ENCODE measurements at regions not wholly inside any gene's neighbourhood (a gene's known extent, or its start where the extent isn't known, plus 50 kb on each side); places are given as distances from the start of the nearest gene placed in this dataset.

DNA sequence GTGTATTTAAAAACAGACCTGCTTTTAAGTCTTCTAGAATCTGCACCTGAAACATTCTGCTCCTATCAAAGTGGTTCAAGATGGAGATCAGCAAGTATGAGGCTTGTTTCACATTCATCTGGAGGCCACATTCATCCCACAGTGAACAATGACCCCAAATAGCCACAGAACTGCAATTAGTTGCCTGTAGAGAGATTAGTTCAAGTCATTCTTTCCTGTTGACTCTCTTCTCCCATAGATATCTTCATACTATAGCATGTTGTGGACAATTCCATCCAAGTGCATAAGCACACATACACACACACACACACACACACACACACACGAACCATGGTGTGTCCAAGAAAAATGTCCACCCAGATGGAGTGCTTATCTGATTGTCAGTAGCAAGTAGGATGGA is 101.7 kb upstream of the FGGY start:
- Histone ChIP-seq H3K27ac (no peak overlapping the region), H3K4me3 (no peak overlapping the region), H3K27me3 (no peaks in the 10 kb centered on the region), H3K9me3 (no peaks in the 10 kb centered on the region), H3K4me1 (ENCODE audit: insufficient read depth) (no peaks in the 10 kb centered on the region), H3K36me3 (no peaks in the 10 kb centered on the region)
- no peak for DNase-seq
- intact Hi-C loops (cut with DNase I) = no loop called here
- 76 to 96% (median 86%) methylated on average over 1 of the region's 1 CpG for WGBS, 3 donors
- no peak for TF ChIP-seq POLR2A (IDR thresholded peaks at IDR 0.05)
- no peak for TF ChIP-seq EP300 (IDR thresholded peaks at IDR 0.05)

DNA sequence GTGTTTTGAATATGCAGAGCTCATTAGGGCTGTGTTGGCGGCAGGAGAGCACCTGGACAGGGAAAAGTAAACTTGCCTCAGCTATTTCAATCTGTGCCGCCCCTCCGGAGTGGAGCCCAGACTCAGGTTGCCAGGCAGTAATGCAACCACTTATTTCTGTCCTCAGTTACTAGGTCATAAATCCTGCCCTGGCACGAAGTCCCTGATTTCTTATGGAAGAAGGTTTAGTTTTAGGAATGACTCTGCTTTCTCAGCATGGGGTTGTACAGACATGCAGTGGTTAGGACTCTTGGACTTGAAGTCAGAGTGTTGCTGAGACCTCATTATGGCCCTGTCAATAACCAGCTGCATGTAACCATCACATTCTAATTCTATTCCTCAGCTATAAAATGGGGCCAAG is 98.3 kb upstream of the FGGY start:
- Histone ChIP-seq H3K36me3 (no peaks in the 10 kb centered on the region), H3K27ac (no peak overlapping the region), H3K4me3 (no peak overlapping the region), H3K9me3 (no peaks in the 10 kb centered on the region), H3K27me3 (no peaks in the 10 kb centered on the region), H3K4me1 (ENCODE audit: insufficient read depth) (no peaks in the 10 kb centered on the region)
- DNase-seq = no peak
- WGBS, 3 donors = 68 to 71% (median 69%) methylated on average over 4 of the region's 4 CpGs
- intact Hi-C loops (cut with DNase I) = no loop called here
- TF ChIP-seq POLR2A (IDR thresholded peaks at IDR 0.05) = no peak
- TF ChIP-seq, protein P1, sequence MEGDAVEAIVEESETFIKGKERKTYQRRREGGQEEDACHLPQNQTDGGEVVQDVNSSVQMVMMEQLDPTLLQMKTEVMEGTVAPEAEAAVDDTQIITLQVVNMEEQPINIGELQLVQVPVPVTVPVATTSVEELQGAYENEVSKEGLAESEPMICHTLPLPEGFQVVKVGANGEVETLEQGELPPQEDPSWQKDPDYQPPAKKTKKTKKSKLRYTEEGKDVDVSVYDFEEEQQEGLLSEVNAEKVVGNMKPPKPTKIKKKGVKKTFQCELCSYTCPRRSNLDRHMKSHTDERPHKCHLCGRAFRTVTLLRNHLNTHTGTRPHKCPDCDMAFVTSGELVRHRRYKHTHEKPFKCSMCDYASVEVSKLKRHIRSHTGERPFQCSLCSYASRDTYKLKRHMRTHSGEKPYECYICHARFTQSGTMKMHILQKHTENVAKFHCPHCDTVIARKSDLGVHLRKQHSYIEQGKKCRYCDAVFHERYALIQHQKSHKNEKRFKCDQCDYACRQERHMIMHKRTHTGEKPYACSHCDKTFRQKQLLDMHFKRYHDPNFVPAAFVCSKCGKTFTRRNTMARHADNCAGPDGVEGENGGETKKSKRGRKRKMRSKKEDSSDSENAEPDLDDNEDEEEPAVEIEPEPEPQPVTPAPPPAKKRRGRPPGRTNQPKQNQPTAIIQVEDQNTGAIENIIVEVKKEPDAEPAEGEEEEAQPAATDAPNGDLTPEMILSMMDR (IDR thresholded peaks at IDR 0.05) = no peak
- TF ChIP-seq EP300 (IDR thresholded peaks at IDR 0.05) = no peak

DNA sequence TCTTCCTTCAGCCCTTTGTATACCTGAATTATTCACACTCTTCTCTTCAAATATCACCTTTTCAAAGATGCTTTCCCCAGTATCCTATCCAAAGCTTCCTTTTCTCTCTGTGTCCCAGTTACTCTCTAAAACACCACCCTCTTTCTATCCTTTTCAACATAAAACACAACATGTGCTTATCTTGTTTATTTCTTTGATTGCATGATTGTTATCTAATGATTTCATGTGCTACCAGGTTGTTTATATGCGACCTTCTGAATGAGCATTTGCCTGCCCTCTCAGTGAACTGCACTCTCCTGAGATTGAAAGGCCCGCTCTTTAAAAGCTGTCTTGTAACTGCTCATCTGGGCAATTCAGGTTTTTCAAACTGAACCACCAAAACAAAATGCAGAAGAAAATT is 97.7 kb upstream of the FGGY start:
- WGBS, 3 donors = 96 to 97% (median 96%) methylated on average over 2 of the region's 2 CpGs
- no peaks in the 10 kb centered on the region for H3K27me3 ChIP-seq
- no peak overlapping the region for H3K4me3 ChIP-seq
- no peak overlapping the region for H3K27ac ChIP-seq
- intact Hi-C loops (cut with DNase I) = no loop called here
- TF ChIP-seq, protein P1 (IDR thresholded peaks at IDR 0.05) = no peak
- TF ChIP-seq EP300 (IDR thresholded peaks at IDR 0.05) = no peak
- no peak for TF ChIP-seq POLR2A (IDR thresholded peaks at IDR 0.05)
- no peak for DNase-seq
- H3K9me3 ChIP-seq = no peaks in the 10 kb centered on the region
- no peaks in the 10 kb centered on the region for H3K36me3 ChIP-seq
- peaks cover 2% of the 10 kb centered on the region for H3K4me1 ChIP-seq (ENCODE audit: insufficient read depth)

DNA sequence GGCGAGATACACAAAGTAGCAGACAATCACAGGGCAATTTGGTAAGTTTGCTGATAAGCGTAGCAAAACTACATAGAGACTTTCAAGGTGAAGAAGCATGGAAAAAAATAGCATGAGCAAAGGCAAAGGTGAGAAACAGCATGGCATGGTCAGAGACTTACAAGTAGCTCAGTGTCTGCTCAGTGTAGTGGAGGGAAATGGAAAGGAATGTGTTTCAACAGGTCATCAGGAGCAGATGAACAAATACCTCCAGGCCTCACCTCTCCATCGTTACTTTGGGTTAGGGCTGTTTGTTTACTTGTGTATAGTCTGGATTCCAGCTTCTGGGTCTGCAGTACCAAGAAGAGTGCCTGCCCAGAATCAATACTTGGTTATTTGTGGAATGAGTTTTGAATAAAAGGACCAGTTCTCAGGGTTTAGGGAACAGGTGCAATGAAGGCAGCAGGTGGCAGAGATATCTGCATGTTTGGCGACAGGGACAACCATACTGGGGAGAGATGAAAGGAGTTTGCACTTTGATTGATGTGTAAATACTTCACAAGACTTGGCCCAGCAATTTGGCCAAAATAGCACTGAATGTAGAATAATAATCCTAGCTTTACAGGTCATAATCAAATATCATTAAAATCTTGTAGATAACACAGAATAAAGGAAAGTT is 97.0 kb upstream of the FGGY start:
- Histone ChIP-seq H3K4me3 (no peak overlapping the region), H3K27me3 (no peaks in the 10 kb centered on the region), H3K4me1 (ENCODE audit: insufficient read depth) (peaks cover 2% of the 10 kb centered on the region), H3K36me3 (no peaks in the 10 kb centered on the region), H3K27ac (no peak overlapping the region), H3K9me3 (no peaks in the 10 kb centered on the region)
- intact Hi-C loops (cut with DNase I) = no loop called here
- WGBS, 3 donors = 92 to 95% (median 93%) methylated on average over 4 of the region's 4 CpGs
- DNase-seq = no peak
- no peak for TF ChIP-seq EP300 (IDR thresholded peaks at IDR 0.05)
- TF ChIP-seq, protein P1 (IDR thresholded peaks at IDR 0.05) = no peak
- TF ChIP-seq POLR2A (IDR thresholded peaks at IDR 0.05) = no peak

DNA sequence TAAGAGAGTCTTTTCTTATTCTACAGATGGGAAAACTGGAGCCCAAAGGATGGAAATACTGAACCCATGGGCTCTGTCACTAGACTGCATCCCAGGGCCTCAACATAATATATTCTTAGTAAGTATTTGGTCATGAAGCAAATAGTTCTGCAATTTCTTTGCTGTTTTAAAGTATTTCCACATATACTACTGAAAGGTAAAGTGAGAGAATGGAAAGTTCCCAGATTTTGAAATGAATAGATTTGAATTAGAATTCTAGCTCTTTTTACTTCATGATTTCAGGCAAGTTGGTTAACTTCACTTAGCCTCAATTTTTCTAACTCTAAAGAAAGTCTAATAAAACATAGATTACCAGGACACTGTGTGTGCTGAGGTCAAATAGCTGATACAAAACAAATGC is 95.6 kb upstream of the FGGY start:
- H3K9me3 ChIP-seq = no peaks in the 10 kb centered on the region
- no peak overlapping the region for H3K4me3 ChIP-seq
- DNase-seq = no peak
- no peaks in the 10 kb centered on the region for H3K27me3 ChIP-seq
- intact Hi-C loops (cut with DNase I) = no loop called here
- H3K4me1 ChIP-seq (ENCODE audit: insufficient read depth) = peaks cover 2% of the 10 kb centered on the region
- H3K27ac ChIP-seq = no peak overlapping the region
- TF ChIP-seq POLR2A (IDR thresholded peaks at IDR 0.05) (no peak), EP300 (IDR thresholded peaks at IDR 0.05) (no peak)
- TF ChIP-seq, protein P1 (IDR thresholded peaks at IDR 0.05) = no peak
- H3K36me3 ChIP-seq = no peaks in the 10 kb centered on the region

All from ovary (tissue), 7 donors.